K562 (cell line): ENCODE measurements at regions not wholly inside any gene's neighbourhood (a gene's known extent, or its start where the extent isn't known, plus 50 kb on each side); places are given as distances from the start of the nearest gene placed in this dataset.

Source experiments
- ATF6 ChIP-seq: sonication (generic); formaldehyde crosslinking; IDR thresholded peaks from 2 replicates; pipeline ENCODE4 v1.4.0; 2020; ENCODE audit warnings: mild to moderate bottlenecking, missing genetic modification reagents
- BRF2 ChIP-seq: IDR thresholded peaks from 3 replicates; pipeline ENCODE4 v1.6.1; 2011; ENCODE audit warnings: borderline replicate concordance, mild to moderate bottlenecking; ENCODE audit not compliant: insufficient read length, insufficient read depth
- CEBPZ ChIP-seq: fragments of 150-350 bp; IDR thresholded peaks from 2 replicates; pipeline ENCODE4 v1.6.1; 2014; ENCODE audit warnings: low read depth, mild to moderate bottlenecking, low read length, borderline replicate concordance
- CTBP1 ChIP-seq: fragments of 450-650 bp; IDR thresholded peaks from 2 replicates; pipeline ENCODE4 v1.6.1; 2016; ENCODE audit warnings: borderline replicate concordance
- EZH2 ChIP-seq: IDR thresholded peaks from 2 replicates; pipeline ENCODE4 v1.6.1; 2012; ENCODE audit warnings: low read depth, mild to moderate bottlenecking, inconsistent platforms, low read length, borderline replicate concordance
- GABPA ChIP-seq: fragments of 200-800 bp; sonication (Bioruptor generic); conservative IDR thresholded peaks from 2 replicates; pipeline ENCODE4 v1.6.1; 2016; ENCODE audit warnings: low read depth, missing genetic modification characterization, missing compliant biosample characterization
- HBP1 ChIP-seq: fragments of 450-650 bp; formaldehyde crosslinking; IDR thresholded peaks from 2 replicates; pipeline ENCODE4 v1.4.0; 2022; ENCODE audit warnings: missing genetic modification characterization
- KAT2B ChIP-seq: IDR thresholded peaks from one replicate; pipeline ENCODE4 v1.6.1; 2012; ENCODE audit warnings: low read depth, mild to moderate bottlenecking, control low read depth, inconsistent platforms, low read length, moderate library complexity
- MCM3 ChIP-seq: fragments of 450-650 bp; IDR thresholded peaks from 2 replicates; pipeline ENCODE4 v1.6.1; 2016
- NR0B1 ChIP-seq: fragments of 450-650 bp; IDR thresholded peaks from one replicate; pipeline ENCODE4 v1.6.1; 2018; ENCODE audit warnings: mild to moderate bottlenecking, moderate library complexity; ENCODE audit not compliant: partially characterized antibody
- RBFOX2 ChIP-seq: fragments of 200-400 bp; formaldehyde crosslinking; IDR thresholded peaks from 2 replicates; pipeline ENCODE4 v1.6.1; 2017; ENCODE audit warnings: low read depth, mild to moderate bottlenecking, low read length, moderate library complexity
- STAT5A ChIP-seq: IDR thresholded peaks from 2 replicates; pipeline ENCODE4 v1.6.1; 2012; ENCODE audit warnings: low read length, inconsistent platforms, borderline replicate concordance
- TCFL5 ChIP-seq: fragments of 250-450 bp; sonication (Bioruptor Pico); conservative IDR thresholded peaks from 2 replicates; pipeline ENCODE4 v1.6.1; 2021; ENCODE audit warnings: mild to moderate bottlenecking, moderate library complexity, matching md5 sums
- ZNF143 ChIP-seq: sonication (generic); formaldehyde crosslinking; IDR thresholded peaks from 2 replicates; pipeline ENCODE4 v1.9.0; 2022; ENCODE audit warnings: mild to moderate bottlenecking, missing genetic modification reagents
- ZNF639 ChIP-seq, 2 experiments: fragments of 200-800 bp in 1 of 2; sonication (Bioruptor generic) in 1 of 2; sonication (generic) in 1 of 2; formaldehyde crosslinking in 1 of 2; IDR thresholded peaks in 1 of 2; conservative IDR thresholded peaks in 1 of 2; 2 replicates each; pipeline versions ENCODE4 v1.5.0 to v1.6.1; 2016 to 2020; ENCODE audit warnings: missing compliant biosample characterization in 1 of 2, missing genetic modification characterization in 1 of 2, missing genetic modification reagents in 1 of 2

GRCh38 chr4:74682567-74683359 lies 111.6 kb downstream of the BTC start (continued):
- TF ChIP-seq ZNF639 (CRISPR knock-in tag; conservative IDR thresholded peaks at IDR 0.05 in 1 of 2, IDR thresholded peaks at IDR 0.05 in 1 of 2): peak in 1 of 2 experiments; percentile 58; a peak in 2 of 4 replicates
- TF ChIP-seq BRF2: no peak
- TF ChIP-seq MCM3: no peak
- TF ChIP-seq STAT5A: peak; percentile 31; the same call in 1 of the 2 replicates
- peak; percentile 83; the same call in 1 of the 2 replicates for TF ChIP-seq CTBP1
- TF ChIP-seq NR0B1: no peak
- no peak for TF ChIP-seq ATF6
- TF ChIP-seq GABPA (tag): no peak
- TF ChIP-seq KAT2B: no peak
- TF ChIP-seq HBP1: no peak
- TF ChIP-seq TCFL5 (CRISPR knock-in tag): no peak
- TF ChIP-seq CEBPZ: no peak
- TF ChIP-seq EZH2: no peak
- TF ChIP-seq ZNF143 (CRISPR knock-in tag): no peak
- TF ChIP-seq RBFOX2: no peak
